H9 (cell line): ENCODE measurements at regions not wholly inside any gene's neighbourhood (a gene's known extent, or its start where the extent isn't known, plus 50 kb on each side); places are given as distances from the start of the nearest gene placed in this dataset.

Experiments
- DNase-seq: peaks from one replicate; pipeline ENCODE4 v3.0.0-alpha.2; 2017
- H2AFZ ChIP-seq: one replicate; pipeline ENCODE4 v1.6.1; 2013; ENCODE audit warnings: mild to moderate bottlenecking, low read length, control low read depth, moderate library complexity
- H2AK5ac ChIP-seq: 2 replicates; pipeline ENCODE4 v1.6.1; 2013; ENCODE audit warnings: low read length, control low read depth, mixed read lengths; ENCODE audit not compliant: insufficient read length
- H2BK120ac ChIP-seq: one replicate; pipeline ENCODE4 v1.6.1; 2013; ENCODE audit warnings: low read depth, mild to moderate bottlenecking, low read length, control low read depth, inconsistent platforms; ENCODE audit not compliant: poor library complexity, severe bottlenecking
- H2BK12ac ChIP-seq: 2 replicates; pipeline ENCODE4 v1.6.1; 2013; ENCODE audit warnings: low read length, control low read depth, mixed read lengths, low read depth; ENCODE audit not compliant: insufficient read length
- H2BK15ac ChIP-seq: 2 replicates; pipeline ENCODE4 v1.6.1; 2013; ENCODE audit warnings: low read depth, low read length, control low read depth
- H2BK20ac ChIP-seq: one replicate; pipeline ENCODE4 v1.6.1; 2013; ENCODE audit warnings: low read depth, mild to moderate bottlenecking, low read length, control low read depth, inconsistent platforms; ENCODE audit not compliant: poor library complexity, severe bottlenecking
- H2BK5ac ChIP-seq: 2 replicates; pipeline ENCODE4 v1.6.1; 2013; ENCODE audit warnings: low read length, control low read depth, mixed read lengths; ENCODE audit not compliant: insufficient read length
- H3K14ac ChIP-seq: 2 replicates; pipeline ENCODE4 v1.6.1; 2013; ENCODE audit warnings: low read length, control low read depth; ENCODE audit not compliant: insufficient read depth
- H3K18ac ChIP-seq: 2 replicates; pipeline ENCODE4 v1.6.1; 2013; ENCODE audit warnings: low read depth, mild to moderate bottlenecking, mixed read lengths, low read length, control low read depth; ENCODE audit not compliant: insufficient read length
- H3K23ac ChIP-seq: 2 replicates; pipeline ENCODE4 v1.6.1; 2013; ENCODE audit warnings: low read length, control low read depth, mixed read lengths, low read depth; ENCODE audit not compliant: insufficient read length
- H3K23me2 ChIP-seq: 2 replicates; pipeline ENCODE4 v1.6.1; 2013; ENCODE audit warnings: low read depth, mild to moderate bottlenecking, mixed read lengths, low read length, control low read depth; ENCODE audit not compliant: insufficient read length, poor library complexity, severe bottlenecking
- H3K27ac ChIP-seq: 2 replicates; pipeline ENCODE4 v1.5.1; 2013; ENCODE audit warnings: low read length, control low read depth, mixed read lengths, low read depth; ENCODE audit not compliant: insufficient read length
- H3K27me3 ChIP-seq: 2 replicates; pipeline ENCODE4 v1.6.1; 2013; ENCODE audit warnings: low read length, control low read depth, inconsistent platforms; ENCODE audit not compliant: insufficient read depth
- H3K4ac ChIP-seq: 2 replicates; pipeline ENCODE4 v1.6.1; 2013; ENCODE audit warnings: low read depth, mild to moderate bottlenecking, control low read depth, inconsistent platforms, low read length, moderate library complexity
- H3K4me1 ChIP-seq: 2 replicates; pipeline ENCODE4 v1.6.1; 2013; ENCODE audit warnings: low read length, control low read depth, inconsistent platforms; ENCODE audit not compliant: insufficient read depth
- H3K4me2 ChIP-seq: 2 replicates; pipeline ENCODE4 v1.6.1; 2013; ENCODE audit warnings: low read length, control low read depth, mixed read lengths; ENCODE audit not compliant: insufficient read length, insufficient read depth
- H3K56ac ChIP-seq: 2 replicates; pipeline ENCODE4 v1.6.1; 2013; ENCODE audit warnings: low read depth, mild to moderate bottlenecking, mixed read lengths, low read length, control low read depth; ENCODE audit not compliant: insufficient read length
- H3K79me1 ChIP-seq: 2 replicates; pipeline ENCODE4 v1.6.1; 2013; ENCODE audit warnings: low read depth, mild to moderate bottlenecking, moderate library complexity, low read length, control low read depth, inconsistent platforms; ENCODE audit not compliant: insufficient read depth, poor library complexity, severe bottlenecking
- H3K79me2 ChIP-seq: 2 replicates; pipeline ENCODE4 v1.6.1; 2013; ENCODE audit warnings: low read length, control low read depth, inconsistent platforms; ENCODE audit not compliant: insufficient read depth
- H3K9ac ChIP-seq: 2 replicates; pipeline ENCODE4 v1.6.1; 2013; ENCODE audit warnings: low read length, control low read depth, mixed read lengths; ENCODE audit not compliant: insufficient read length; ENCODE audit errors: extremely low read depth
- H3K9me3 ChIP-seq: one replicate; pipeline ENCODE4 v1.6.1; 2013; ENCODE audit warnings: low read depth, low read length, inconsistent platforms; ENCODE audit not compliant: control insufficient read depth
- H3T11ph ChIP-seq: one replicate; pipeline ENCODE4 v1.6.1; 2013; ENCODE audit warnings: mild to moderate bottlenecking, low read length, control low read depth, inconsistent platforms
- H4K20me1 ChIP-seq: one replicate; pipeline ENCODE4 v1.6.1; 2013; ENCODE audit not compliant: control insufficient read depth, insufficient read length, insufficient read depth
- H4K5ac ChIP-seq: 2 replicates; pipeline ENCODE4 v1.6.1; 2013; ENCODE audit warnings: low read depth, mild to moderate bottlenecking, mixed read lengths, low read length, control low read depth; ENCODE audit not compliant: insufficient read length
- H4K8ac ChIP-seq: replicated peaks from 2 replicates; pipeline ENCODE4 v1.6.1; 2013; ENCODE audit warnings: low read length, control low read depth, mixed read lengths, low read depth; ENCODE audit not compliant: insufficient read length
- H4K91ac ChIP-seq: 2 replicates; pipeline ENCODE4 v1.6.1; 2013; ENCODE audit warnings: low read depth, mild to moderate bottlenecking, moderate library complexity, mixed read lengths, low read length, control low read depth; ENCODE audit not compliant: insufficient read length
- H3K27ac Mint-ChIP-seq, 3 experiments: 2 replicates in 2 of 3; 3 replicates in 1 of 3; pipeline ENCODE4 v1.8.0; 2020 to 2021; ENCODE audit warnings: mixed read lengths in 3 of 3, mild to moderate bottlenecking in 1 of 3, moderate library complexity in 1 of 3
- H3K27me3 Mint-ChIP-seq: 2 replicates; pipeline ENCODE4 v1.8.0; 2021; ENCODE audit warnings: low read depth, mild to moderate bottlenecking, moderate library complexity, mixed read lengths
- H3K36me3 Mint-ChIP-seq, 3 experiments: 2 replicates in 2 of 3; 3 replicates in 1 of 3; pipeline ENCODE4 v1.8.0; 2020 to 2021; ENCODE audit warnings: low read depth in 3 of 3, mixed read lengths in 3 of 3; ENCODE audit not compliant: insufficient read depth in 1 of 3
- H3K4me1 Mint-ChIP-seq, 2 experiments: 2 replicates each; pipeline ENCODE4 v1.8.0; 2020; ENCODE audit warnings: mixed read lengths in 2 of 2
- H3K4me3 Mint-ChIP-seq, 2 experiments: 2 replicates in 1 of 2; 3 replicates in 1 of 2; pipeline ENCODE4 v1.8.0; 2020 to 2021; ENCODE audit warnings: mild to moderate bottlenecking in 2 of 2, mixed read lengths in 2 of 2, moderate library complexity in 1 of 2
- H3K9me3 Mint-ChIP-seq, 2 experiments: 2 replicates in 1 of 2; 3 replicates in 1 of 2; pipeline ENCODE4 v1.8.0; 2020; ENCODE audit warnings: mild to moderate bottlenecking in 2 of 2, mixed read lengths in 2 of 2, moderate library complexity in 1 of 2
- WGBS: extraction: QIAGEN DNeasy Blood & Tissue Kit; methylation state at CpG from one replicate; pipeline ENCODE4 v1.1.7; 2013; ENCODE audit warnings: missing lambda C conversion rate, low lambda C conversion rate, mixed read lengths; ENCODE audit not compliant: insufficient read length; ENCODE audit errors: extremely low coverage; 5-methylcytosine and 5-hydroxymethylcytosine counted together
- TF ChIP-seq, protein P1 (sequence below): fragments of 200-600 bp; sonication (generic); conservative IDR thresholded peaks from 3 replicates; pipeline ENCODE4 v1.8.0; 2021; ENCODE audit warnings: antibody characterized with exemption, mild to moderate bottlenecking

DNA sequence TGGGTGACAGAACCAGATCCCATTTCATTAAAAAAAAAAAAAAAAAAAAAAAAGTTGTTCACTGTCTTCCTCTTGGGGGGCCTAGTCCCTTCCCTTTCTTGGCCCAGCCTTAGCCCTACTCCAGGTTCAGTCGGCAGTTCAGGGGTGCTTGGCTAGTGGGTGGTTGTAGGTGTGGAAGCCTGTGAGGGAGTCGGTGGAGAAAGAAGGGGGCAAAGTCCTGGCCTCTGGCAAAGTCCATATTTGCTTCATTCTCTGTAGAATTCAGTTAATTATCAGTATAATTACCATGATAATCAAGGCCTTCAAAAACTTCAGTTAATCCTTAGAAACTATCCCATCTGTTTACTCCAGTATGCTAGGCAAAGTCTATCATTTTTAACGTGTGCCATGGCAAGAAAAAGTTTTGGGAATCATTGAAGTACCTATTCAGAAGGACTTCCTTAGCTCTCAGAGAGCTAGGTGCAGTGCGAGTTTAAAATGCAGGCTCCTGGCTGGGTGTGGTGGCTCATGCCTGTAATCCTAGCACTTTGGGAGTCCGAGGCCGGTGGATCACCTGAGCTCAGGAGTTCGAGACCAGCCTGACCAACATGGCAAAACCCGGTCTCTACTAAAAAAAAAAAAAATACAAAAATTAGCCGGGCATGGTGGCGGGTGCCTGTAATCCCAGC lies 205.7 kb upstream of the ARG1 start:
- H3K4me3 Mint-ChIP-seq: no peak overlapping the region
- no peak overlapping the region for H2AK5ac ChIP-seq
- H2BK20ac ChIP-seq: no peak overlapping the region
- H3K9ac ChIP-seq: no peak overlapping the region
- no peak overlapping the region for H3K4me2 ChIP-seq
- H3K4me1 ChIP-seq: 0 out of 2 replicates have a peak, but pooled peaks cover 3% of the 10 kb centered on the region
- H3K4me1 Mint-ChIP-seq: peaks cover 24 to 26% of the 10 kb centered on the region in 2 experiments
- no peak overlapping the region for H4K5ac ChIP-seq
- no peak overlapping the region for H2BK5ac ChIP-seq
- DNase-seq: no peak
- H4K91ac ChIP-seq: no peak overlapping the region
- peaks cover 6% of the 10 kb centered on the region for H3K9me3 ChIP-seq
- H3K27ac Mint-ChIP-seq: peak overlapping the region; percentile 29 to 66 (median 55); a peak in 2 of 7 replicates
- peaks cover 2 to 13% (median 6%) of the 10 kb centered on the region in 3 experiments; a peak in 6 of 7 replicates for H3K36me3 Mint-ChIP-seq
- no peak overlapping the region for H3T11ph ChIP-seq
- H3K56ac ChIP-seq: no peak overlapping the region
- H3K27me3 ChIP-seq: no peaks in the 10 kb centered on the region
- no peaks in the 10 kb centered on the region for H3K23me2 ChIP-seq
- H3K79me1 ChIP-seq: no peaks in the 10 kb centered on the region
- H3K18ac ChIP-seq: no peak overlapping the region
- no peak overlapping the region for H2BK12ac ChIP-seq
- no peaks in the 10 kb centered on the region for H4K20me1 ChIP-seq
- H3K14ac ChIP-seq: no peak overlapping the region
- H3K23ac ChIP-seq: no peak overlapping the region
- TF ChIP-seq, protein P1, sequence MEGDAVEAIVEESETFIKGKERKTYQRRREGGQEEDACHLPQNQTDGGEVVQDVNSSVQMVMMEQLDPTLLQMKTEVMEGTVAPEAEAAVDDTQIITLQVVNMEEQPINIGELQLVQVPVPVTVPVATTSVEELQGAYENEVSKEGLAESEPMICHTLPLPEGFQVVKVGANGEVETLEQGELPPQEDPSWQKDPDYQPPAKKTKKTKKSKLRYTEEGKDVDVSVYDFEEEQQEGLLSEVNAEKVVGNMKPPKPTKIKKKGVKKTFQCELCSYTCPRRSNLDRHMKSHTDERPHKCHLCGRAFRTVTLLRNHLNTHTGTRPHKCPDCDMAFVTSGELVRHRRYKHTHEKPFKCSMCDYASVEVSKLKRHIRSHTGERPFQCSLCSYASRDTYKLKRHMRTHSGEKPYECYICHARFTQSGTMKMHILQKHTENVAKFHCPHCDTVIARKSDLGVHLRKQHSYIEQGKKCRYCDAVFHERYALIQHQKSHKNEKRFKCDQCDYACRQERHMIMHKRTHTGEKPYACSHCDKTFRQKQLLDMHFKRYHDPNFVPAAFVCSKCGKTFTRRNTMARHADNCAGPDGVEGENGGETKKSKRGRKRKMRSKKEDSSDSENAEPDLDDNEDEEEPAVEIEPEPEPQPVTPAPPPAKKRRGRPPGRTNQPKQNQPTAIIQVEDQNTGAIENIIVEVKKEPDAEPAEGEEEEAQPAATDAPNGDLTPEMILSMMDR: no peak
- no peak overlapping the region for H3K27ac ChIP-seq
- no peak overlapping the region for H2BK15ac ChIP-seq
- H2BK120ac ChIP-seq: no peak overlapping the region
- H3K9me3 Mint-ChIP-seq: peaks cover 4 to 10% of the 10 kb centered on the region in 2 experiments
- WGBS: no CpG with 5 or more reads among the region's 10 CpGs
- no peak overlapping the region for H3K4ac ChIP-seq
- H3K79me2 ChIP-seq: no peaks in the 10 kb centered on the region
- H4K8ac ChIP-seq: no peak overlapping the region
- H3K27me3 Mint-ChIP-seq: no peaks in the 10 kb centered on the region; the same call in 1 of the 2 replicates
- H2AFZ ChIP-seq: no peak overlapping the region
